ENCODE measurements at regions not wholly inside any gene's neighbourhood (a gene's known extent, or its start where the extent isn't known, plus 50 kb on each side); places are given as distances from the start of the nearest gene placed in this dataset.

GRCh38 chr2:58680755-58681310 is 439.7 kb upstream of the FANCL start:
- Histone ChIP-seq H3K27ac (no peak overlapping the region), H3K9me3 (no peaks in the 10 kb centered on the region), H3K4me1 (ENCODE audit: control insufficient read depth in 1 of 2, low read depth in 2 of 2) (no peaks in the 10 kb centered on the region), H3K36me3 (no peaks in the 10 kb centered on the region), H3K4me3 (no peak overlapping the region), H3K27me3 (replicated peaks; ENCODE audit: insufficient read depth) (no peaks in the 10 kb centered on the region)
- ATAC-seq (ENCODE audit: insufficient number of reproducible peaks, low FRiP score, low read depth) = no peak
- DNase-seq (ENCODE audit: low spot score) = no peak
- no peak for TF ChIP-seq CTCF (IDR thresholded peaks at IDR 0.05)

- Histone ChIP-seq H3K36me3 (no peaks in the 10 kb centered on the region), H3K27ac (no peak overlapping the region), H3K4me3 (no peak overlapping the region), H3K27me3 (replicated peaks; ENCODE audit: insufficient read depth) (no peaks in the 10 kb centered on the region), H3K9me3 (no peaks in the 10 kb centered on the region), H3K4me1 (ENCODE audit: control insufficient read depth in 1 of 2, low read depth in 2 of 2) (no peaks in the 10 kb centered on the region)
- no peak for TF ChIP-seq CTCF (IDR thresholded peaks at IDR 0.05)
- DNase-seq (ENCODE audit: low spot score) = no peak
- no peak for ATAC-seq (ENCODE audit: insufficient number of reproducible peaks, low FRiP score, low read depth)
Measured at GRCh38 chr2:58677748-58678147, 436.6 kb upstream of the FANCL start.

GRCh38 chr2:58671675-58672074 is 430.6 kb upstream of the FANCL start:
- TF ChIP-seq CTCF (IDR thresholded peaks at IDR 0.05) = no peak
- H3K4me1 ChIP-seq (ENCODE audit: control insufficient read depth in 1 of 2, low read depth in 2 of 2) = no peaks in the 10 kb centered on the region
- H3K9me3 ChIP-seq = no peaks in the 10 kb centered on the region
- no peak overlapping the region for H3K4me3 ChIP-seq
- no peaks in the 10 kb centered on the region for H3K36me3 ChIP-seq
- ATAC-seq (ENCODE audit: insufficient number of reproducible peaks, low FRiP score, low read depth) (no peak), DNase-seq (ENCODE audit: low spot score) (no peak)
- H3K27ac ChIP-seq = no peak overlapping the region
- no peaks in the 10 kb centered on the region for H3K27me3 ChIP-seq (replicated peaks; ENCODE audit: insufficient read depth)

GRCh38 chr2:58669998-58670397 is 428.9 kb upstream of the FANCL start:
- H3K4me3 ChIP-seq = no peak overlapping the region
- H3K4me1 ChIP-seq (ENCODE audit: control insufficient read depth in 1 of 2, low read depth in 2 of 2) = no peaks in the 10 kb centered on the region
- TF ChIP-seq CTCF (IDR thresholded peaks at IDR 0.05) = no peak
- DNase-seq (ENCODE audit: low spot score) (no peak), ATAC-seq (ENCODE audit: insufficient number of reproducible peaks, low FRiP score, low read depth) (no peak)
- no peak overlapping the region for H3K27ac ChIP-seq
- no peaks in the 10 kb centered on the region for H3K27me3 ChIP-seq (replicated peaks; ENCODE audit: insufficient read depth)
- no peaks in the 10 kb centered on the region for H3K36me3 ChIP-seq
- H3K9me3 ChIP-seq = no peaks in the 10 kb centered on the region

- H3K27ac ChIP-seq = no peak overlapping the region
- H3K27me3 ChIP-seq (replicated peaks; ENCODE audit: insufficient read depth) = no peaks in the 10 kb centered on the region
- H3K9me3 ChIP-seq = no peaks in the 10 kb centered on the region
- no peak for DNase-seq (ENCODE audit: low spot score)
- ATAC-seq (ENCODE audit: insufficient number of reproducible peaks, low FRiP score, low read depth) = no peak
- H3K4me1 ChIP-seq (ENCODE audit: control insufficient read depth in 1 of 2, low read depth in 2 of 2) = no peaks in the 10 kb centered on the region
- H3K4me3 ChIP-seq = no peak overlapping the region
- no peaks in the 10 kb centered on the region for H3K36me3 ChIP-seq
- TF ChIP-seq CTCF (IDR thresholded peaks at IDR 0.05) = no peak
Measured at GRCh38 chr2:58667137-58667774, 426.1 kb upstream of the FANCL start.
